IMR-90 (cell line): ENCODE measurements at regions not wholly inside any gene's neighbourhood (a gene's known extent, or its start where the extent isn't known, plus 50 kb on each side); places are given as distances from the start of the nearest gene placed in this dataset.

Source experiments
- ATAC-seq: fragments of 200-7000 bp; cut with Tn5 transposase; 2 replicates; pipeline ENCODE4 v1.9.1; 2020; ENCODE audit warnings: low read depth, mild to moderate bottlenecking, moderate library complexity
- BruUV-seq: library from RNA; stranded (reverse); fragments of 400-500 nt; replicated peaks from 2 replicates; lab custom pipeline; 2021; lab: Mats Ljungman, UMichigan
- CTCF ChIA-PET: fragments of 300-600 bp; formaldehyde crosslinking; extraction: SDS; loops from one replicate; lab custom pipeline; 2021; ENCODE audit warnings: antibody characterized with exemption; lab: Yijun Ruan, JAX
- POLR2A ChIA-PET: fragments of 300-600 bp; sonication (Branson Sonifier 250); formaldehyde crosslinking; loops from one replicate; lab custom pipeline; 2022; ENCODE audit warnings: antibody characterized with exemption; ENCODE audit not compliant: unreplicated experiment; lab: Charles Lee
- DNase-seq: peaks from one replicate; pipeline ENCODE4 v3.0.0; 2013
- H2AFZ ChIP-seq: replicated peaks from 2 replicates; pipeline ENCODE3; 2013; ENCODE audit warnings: low read length, mild to moderate bottlenecking; ENCODE audit not compliant: poor library complexity
- H2AK5ac ChIP-seq: 2 replicates; pipeline ENCODE4 v1.6.1; 2013; ENCODE audit warnings: low read depth, low read length, inconsistent platforms
- H2AK9ac ChIP-seq: replicated peaks from 2 replicates; pipeline ENCODE3; 2013; ENCODE audit warnings: mild to moderate bottlenecking, low read depth, low read length, moderate library complexity; ENCODE audit not compliant: poor library complexity
- H2BK120ac ChIP-seq: 2 replicates; pipeline ENCODE4 v1.6.1; 2013; ENCODE audit warnings: low read depth, low read length, inconsistent platforms
- H2BK15ac ChIP-seq: 3 replicates; pipeline ENCODE4 v1.6.1; 2013; ENCODE audit warnings: low read depth, low read length, inconsistent platforms
- H2BK20ac ChIP-seq: 2 replicates; pipeline ENCODE4 v1.6.1; 2013; ENCODE audit warnings: low read depth, mild to moderate bottlenecking, inconsistent platforms, low read length, moderate library complexity
- H2BK5ac ChIP-seq: 2 replicates; pipeline ENCODE4 v1.6.1; 2013; ENCODE audit warnings: mild to moderate bottlenecking, low read depth, low read length, inconsistent platforms; ENCODE audit not compliant: poor library complexity, severe bottlenecking
- H3K14ac ChIP-seq: replicated peaks from 2 replicates; pipeline ENCODE4 v1.6.1; 2013; ENCODE audit warnings: low read depth, low read length, inconsistent platforms
- H3K18ac ChIP-seq: 2 replicates; pipeline ENCODE4 v1.6.1; 2013; ENCODE audit warnings: low read depth, low read length, control low read depth
- H3K23ac ChIP-seq: 2 replicates; pipeline ENCODE4 v1.6.1; 2013; ENCODE audit warnings: low read depth, low read length, inconsistent platforms
- H3K27ac ChIP-seq: 2 replicates; pipeline ENCODE4 v1.5.1; 2013; ENCODE audit warnings: mild to moderate bottlenecking, control low read depth, low read length; ENCODE audit not compliant: insufficient read depth
- H3K27me3 ChIP-seq: 2 replicates; pipeline ENCODE4 v1.6.1; 2013; ENCODE audit warnings: low read length; ENCODE audit not compliant: control insufficient read depth, insufficient read depth
- H3K36me3 ChIP-seq: 2 replicates; pipeline ENCODE4 v1.6.1; 2013; ENCODE audit warnings: low read length, mixed read lengths; ENCODE audit not compliant: control insufficient read depth, insufficient read depth
- H3K4ac ChIP-seq: 2 replicates; pipeline ENCODE4 v1.6.1; 2013; ENCODE audit warnings: low read depth, low read length, inconsistent platforms
- H3K4me1 ChIP-seq: 2 replicates; pipeline ENCODE4 v1.6.1; 2013; ENCODE audit warnings: low read length, mixed read lengths; ENCODE audit not compliant: control insufficient read depth, insufficient read depth
- H3K4me2 ChIP-seq: 2 replicates; pipeline ENCODE4 v1.6.1; 2013; ENCODE audit warnings: low read depth, mild to moderate bottlenecking, control low read depth, low read length, moderate library complexity
- H3K4me3 ChIP-seq: 2 replicates; pipeline ENCODE4 v1.5.1; 2013; ENCODE audit warnings: low read depth, mild to moderate bottlenecking, control low read depth, low read length, moderate library complexity; ENCODE audit not compliant: insufficient read depth
- H3K56ac ChIP-seq: 2 replicates; pipeline ENCODE4 v1.6.1; 2013; ENCODE audit warnings: low read length, inconsistent platforms; ENCODE audit not compliant: insufficient read depth; ENCODE audit errors: extremely low read depth
- H3K79me1 ChIP-seq, 2 experiments: 2 replicates each; pipeline ENCODE4 v1.6.1; 2013; ENCODE audit warnings: low read length in 2 of 2, inconsistent platforms in 1 of 2, low read depth in 1 of 2
- H3K9ac ChIP-seq: 2 replicates; pipeline ENCODE4 v1.6.1; 2013; ENCODE audit warnings: low read depth, low read length, control low read depth
- H3K9me1 ChIP-seq: 2 replicates; pipeline ENCODE4 v1.6.1; 2013; ENCODE audit warnings: low read length, inconsistent platforms; ENCODE audit not compliant: insufficient read depth
- H3K9me3 ChIP-seq: 2 replicates; pipeline ENCODE4 v1.6.1; 2013; ENCODE audit warnings: low read length; ENCODE audit not compliant: control insufficient read depth, insufficient read depth
- H4K20me1 ChIP-seq: 2 replicates; pipeline ENCODE4 v1.6.1; 2013; ENCODE audit warnings: low read length, inconsistent platforms; ENCODE audit not compliant: insufficient read depth
- H4K5ac ChIP-seq: 2 replicates; pipeline ENCODE4 v1.6.1; 2013; ENCODE audit warnings: mild to moderate bottlenecking, low read depth, low read length, control low read depth
- H4K8ac ChIP-seq, 2 experiments: 2 replicates each; pipeline ENCODE4 v1.6.1; 2013; ENCODE audit warnings: low read depth in 2 of 2, low read length in 2 of 2, control low read depth in 1 of 2, inconsistent platforms in 1 of 2
- H4K91ac ChIP-seq: 2 replicates; pipeline ENCODE4 v1.6.1; 2013; ENCODE audit warnings: low read depth, low read length, inconsistent platforms; ENCODE audit not compliant: insufficient read depth
- BHLHE40 ChIP-seq: fragments of 150-350 bp; IDR thresholded peaks from 2 replicates; pipeline ENCODE4 v1.6.1; 2016; ENCODE audit warnings: mild to moderate bottlenecking, low read depth, low read length
- CEBPB ChIP-seq: IDR thresholded peaks from 2 replicates; pipeline ENCODE4 v1.6.1; 2012; ENCODE audit warnings: low read depth, low read length, improper control_type of control experiment
- CHD1 ChIP-seq: IDR thresholded peaks from 2 replicates; pipeline ENCODE4 v1.6.1; 2012; ENCODE audit warnings: low read depth, low read length, improper control_type of control experiment
- FOS ChIP-seq: fragments of 150-350 bp; IDR thresholded peaks from 2 replicates; pipeline ENCODE4 v1.6.1; 2016; ENCODE audit warnings: low read depth, low read length
- MAFK ChIP-seq: IDR thresholded peaks from 2 replicates; pipeline ENCODE4 v1.6.1; 2012; ENCODE audit warnings: low read depth, low read length, improper control_type of control experiment
- MAZ ChIP-seq: IDR thresholded peaks from 2 replicates; pipeline ENCODE4 v1.6.1; 2012; ENCODE audit warnings: low read depth, mild to moderate bottlenecking, low read length, improper control_type of control experiment, moderate library complexity, borderline replicate concordance
- MXI1 ChIP-seq: IDR thresholded peaks from 2 replicates; pipeline ENCODE4 v1.6.1; 2012; ENCODE audit warnings: low read depth, mild to moderate bottlenecking, low read length, moderate library complexity, borderline replicate concordance
- NFE2L2 ChIP-seq: fragments of 150-350 bp; IDR thresholded peaks from 2 replicates; pipeline ENCODE4 v1.6.1; 2016; ENCODE audit warnings: low read depth, mild to moderate bottlenecking, low read length
- POLR2A ChIP-seq: IDR thresholded peaks from 2 replicates; pipeline ENCODE4 v1.6.1; 2012; ENCODE audit warnings: mild to moderate bottlenecking, low read depth, low read length
- RAD21 ChIP-seq: IDR thresholded peaks from 2 replicates; pipeline ENCODE4 v1.6.1; 2012; ENCODE audit warnings: low read length, improper control_type of control experiment
- RCOR1 ChIP-seq: IDR thresholded peaks from 2 replicates; pipeline ENCODE4 v1.6.1; 2012; ENCODE audit warnings: mild to moderate bottlenecking, low read length, improper control_type of control experiment; ENCODE audit not compliant: insufficient replicate concordance
- RFX5 ChIP-seq: IDR thresholded peaks from 2 replicates; pipeline ENCODE4 v1.8.0; 2012; ENCODE audit warnings: low read depth, mild to moderate bottlenecking, low read length, moderate library complexity
- SMC3 ChIP-seq: fragments of 150-350 bp; IDR thresholded peaks from 2 replicates; pipeline ENCODE4 v1.6.1; 2016; ENCODE audit warnings: low read depth, mild to moderate bottlenecking, antibody characterized with exemption, low read length, moderate library complexity
- WGBS, 2 experiments: methylation state at CpG; one replicate each; pipeline versions ENCODE4 v1.1.5 to v1.1.7; 2013; ENCODE audit warnings: missing lambda C conversion rate in 2 of 2; ENCODE audit not compliant: insufficient read length in 1 of 2; ENCODE audit errors: extremely low coverage in 2 of 2; 5-methylcytosine and 5-hydroxymethylcytosine counted together
- dilution Hi-C: fragments of 300-500 bp; cut with HindIII; formaldehyde crosslinking; loops from one replicate; pipeline ENCODE4 v1.14.3; 2018; ENCODE audit warnings: low sequenced_read_pairs; ENCODE audit not compliant: unreplicated experiment
- in situ Hi-C: fragments of 300-500 bp; cut with MboI; formaldehyde crosslinking; loops from 3 replicates; pipeline ENCODE4 v1.14.3; 2019; ENCODE audit warnings: low sequenced_read_pairs, inconsistent platforms, mixed read lengths
- intact Hi-C: fragments of 100-400 bp; cut with micrococcal nuclease; formaldehyde crosslinking; loops from 2 replicates; pipeline ENCODE4 v1.10.0; 2022
- TF ChIP-seq, protein P1 (sequence below): fragments of 150-350 bp; IDR thresholded peaks from 2 replicates; pipeline ENCODE4 v1.6.1; 2017; ENCODE audit warnings: mild to moderate bottlenecking, antibody characterized with exemption, low read length, low read depth
- TF ChIP-seq, protein P2 (sequence below): conservative IDR thresholded peaks from 2 replicates; pipeline ENCODE4 v1.5.1; 2012; ENCODE audit warnings: mild to moderate bottlenecking, low read depth, low read length, improper control_type of control experiment
- TF ChIP-seq, protein P3 (sequence below): fragments of 150-350 bp; IDR thresholded peaks from 2 replicates; pipeline ENCODE4 v1.6.1; 2016; ENCODE audit warnings: low read depth, mild to moderate bottlenecking, low read length, moderate library complexity, borderline replicate concordance

DNA sequence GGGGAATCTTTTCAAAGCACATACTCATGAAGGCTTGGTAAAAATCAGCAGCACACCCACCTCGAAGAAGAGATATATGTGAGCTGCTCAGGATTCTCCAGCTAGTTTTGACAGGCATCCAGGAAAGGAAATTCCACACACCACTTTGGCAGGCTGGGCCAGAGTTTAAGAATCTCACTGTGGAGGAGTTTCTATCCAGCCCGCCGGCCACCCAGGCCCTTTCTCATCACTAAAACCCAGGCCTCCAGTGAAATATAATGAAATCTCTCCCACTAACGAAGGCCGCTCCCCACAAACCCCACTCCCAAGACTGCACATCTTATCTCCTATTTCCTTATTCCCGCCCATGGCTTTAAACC, 202.0 kb downstream of the GLI2 start:
- dilution Hi-C loops: no loop called here
- in situ Hi-C loops: no loop called here
- peak overlapping the region; percentile 66 for H3K18ac ChIP-seq
- peak overlapping the region; percentile 15 for H2AFZ ChIP-seq
- peaks cover 69% of the 10 kb centered on the region for H3K4me1 ChIP-seq
- no peaks in the 10 kb centered on the region for H3K9me3 ChIP-seq
- H3K14ac ChIP-seq: peak overlapping the region; percentile 78
- H3K79me1 ChIP-seq: peaks cover 42 to 91% of the 10 kb centered on the region in 2 experiments
- WGBS, 2 experiments: 40% methylated on average over 1 of the region's 6 CpGs; no CpG with 5 or more reads in 1 of the 2 experiments
- peak overlapping the region; percentile 89 for H3K27ac ChIP-seq
- POLR2A ChIA-PET: interaction anchor here (0.6 kb wide), 1 partner anchor 137 kb away, joined by 3 read pairs; no protein-coding TSS in a partner anchor
- H4K91ac ChIP-seq: peak overlapping the region; percentile 97
- peak overlapping the region; percentile 96 for H2BK120ac ChIP-seq
- peak overlapping the region; percentile 85; the same call in 1 of the 3 replicates for H2BK15ac ChIP-seq
- H3K9ac ChIP-seq: peak overlapping the region; percentile 64
- no TSS peak for BruUV-seq
- peak overlapping the region; percentile 45 for H2AK9ac ChIP-seq
- peaks cover 48% of the 10 kb centered on the region for H3K9me1 ChIP-seq
- peak overlapping the region; percentile 70 to 91 for H4K8ac ChIP-seq
- no peaks in the 10 kb centered on the region; the same call in 1 of the 2 replicates for H3K36me3 ChIP-seq
- ATAC-seq (peak; percentile 27), DNase-seq (peak; percentile 77)
- H3K56ac ChIP-seq: peak overlapping the region; percentile 96
- peak overlapping the region; percentile 90 for H3K23ac ChIP-seq
- H3K4ac ChIP-seq: peak overlapping the region; percentile 91
- H4K5ac ChIP-seq: peak overlapping the region; percentile 44
- H2BK5ac ChIP-seq: peak overlapping the region; percentile 94
- H2BK20ac ChIP-seq: peak overlapping the region; percentile 93
- no peak for TF ChIP-seq CHD1
- TF ChIP-seq NFE2L2: no peak
- TF ChIP-seq SMC3: no peak
- no peak for TF ChIP-seq FOS
- no peak for TF ChIP-seq RFX5
- TF ChIP-seq MAFK: no peak
- TF ChIP-seq CEBPB: no peak
- TF ChIP-seq, protein P1, sequence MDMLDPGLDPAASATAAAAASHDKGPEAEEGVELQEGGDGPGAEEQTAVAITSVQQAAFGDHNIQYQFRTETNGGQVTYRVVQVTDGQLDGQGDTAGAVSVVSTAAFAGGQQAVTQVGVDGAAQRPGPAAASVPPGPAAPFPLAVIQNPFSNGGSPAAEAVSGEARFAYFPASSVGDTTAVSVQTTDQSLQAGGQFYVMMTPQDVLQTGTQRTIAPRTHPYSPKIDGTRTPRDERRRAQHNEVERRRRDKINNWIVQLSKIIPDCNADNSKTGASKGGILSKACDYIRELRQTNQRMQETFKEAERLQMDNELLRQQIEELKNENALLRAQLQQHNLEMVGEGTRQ: no peak
- TF ChIP-seq RAD21: no peak
- no peak for TF ChIP-seq POLR2A
- TF ChIP-seq, protein P2, sequence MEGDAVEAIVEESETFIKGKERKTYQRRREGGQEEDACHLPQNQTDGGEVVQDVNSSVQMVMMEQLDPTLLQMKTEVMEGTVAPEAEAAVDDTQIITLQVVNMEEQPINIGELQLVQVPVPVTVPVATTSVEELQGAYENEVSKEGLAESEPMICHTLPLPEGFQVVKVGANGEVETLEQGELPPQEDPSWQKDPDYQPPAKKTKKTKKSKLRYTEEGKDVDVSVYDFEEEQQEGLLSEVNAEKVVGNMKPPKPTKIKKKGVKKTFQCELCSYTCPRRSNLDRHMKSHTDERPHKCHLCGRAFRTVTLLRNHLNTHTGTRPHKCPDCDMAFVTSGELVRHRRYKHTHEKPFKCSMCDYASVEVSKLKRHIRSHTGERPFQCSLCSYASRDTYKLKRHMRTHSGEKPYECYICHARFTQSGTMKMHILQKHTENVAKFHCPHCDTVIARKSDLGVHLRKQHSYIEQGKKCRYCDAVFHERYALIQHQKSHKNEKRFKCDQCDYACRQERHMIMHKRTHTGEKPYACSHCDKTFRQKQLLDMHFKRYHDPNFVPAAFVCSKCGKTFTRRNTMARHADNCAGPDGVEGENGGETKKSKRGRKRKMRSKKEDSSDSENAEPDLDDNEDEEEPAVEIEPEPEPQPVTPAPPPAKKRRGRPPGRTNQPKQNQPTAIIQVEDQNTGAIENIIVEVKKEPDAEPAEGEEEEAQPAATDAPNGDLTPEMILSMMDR: no peak
- TF ChIP-seq MXI1: no peak
- TF ChIP-seq RCOR1: no peak
- no peak for TF ChIP-seq MAZ
- no peak for TF ChIP-seq BHLHE40
- TF ChIP-seq, protein P3, sequence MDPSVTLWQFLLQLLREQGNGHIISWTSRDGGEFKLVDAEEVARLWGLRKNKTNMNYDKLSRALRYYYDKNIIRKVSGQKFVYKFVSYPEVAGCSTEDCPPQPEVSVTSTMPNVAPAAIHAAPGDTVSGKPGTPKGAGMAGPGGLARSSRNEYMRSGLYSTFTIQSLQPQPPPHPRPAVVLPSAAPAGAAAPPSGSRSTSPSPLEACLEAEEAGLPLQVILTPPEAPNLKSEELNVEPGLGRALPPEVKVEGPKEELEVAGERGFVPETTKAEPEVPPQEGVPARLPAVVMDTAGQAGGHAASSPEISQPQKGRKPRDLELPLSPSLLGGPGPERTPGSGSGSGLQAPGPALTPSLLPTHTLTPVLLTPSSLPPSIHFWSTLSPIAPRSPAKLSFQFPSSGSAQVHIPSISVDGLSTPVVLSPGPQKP: no peak
- intact Hi-C loops: loop anchor here (5.0 to 10.0 kb wide), 4 partner anchors 70 to 243 kb away; partner anchors contain the start of gene GLI2
- H3K4me2 ChIP-seq: peak overlapping the region; percentile 49
- H4K20me1 ChIP-seq: peaks cover 28% of the 10 kb centered on the region
- no peaks in the 10 kb centered on the region for H3K27me3 ChIP-seq
- peak overlapping the region; percentile 77 for H2AK5ac ChIP-seq
- no peak overlapping the region for H3K4me3 ChIP-seq
- CTCF ChIA-PET: interaction anchor here (1.1 kb wide), 1 partner anchor 179 kb away, joined by 3 read pairs; no protein-coding TSS in a partner anchor
